M059J (cell line): ENCODE measurements at regions not wholly inside any gene's neighbourhood (a gene's known extent, or its start where the extent isn't known, plus 50 kb on each side); places are given as distances from the start of the nearest gene placed in this dataset.
"Not testable (repeated sequence)": the region's sequence is repeated elsewhere in the genome, so short reads cannot be mapped to it uniquely, and the experiment has no call there.

Experiments used
- DNase-seq: peaks from one replicate; pipeline ENCODE4 v3.0.0-alpha.2; 2012; ENCODE audit warnings: low read depth

DNA sequence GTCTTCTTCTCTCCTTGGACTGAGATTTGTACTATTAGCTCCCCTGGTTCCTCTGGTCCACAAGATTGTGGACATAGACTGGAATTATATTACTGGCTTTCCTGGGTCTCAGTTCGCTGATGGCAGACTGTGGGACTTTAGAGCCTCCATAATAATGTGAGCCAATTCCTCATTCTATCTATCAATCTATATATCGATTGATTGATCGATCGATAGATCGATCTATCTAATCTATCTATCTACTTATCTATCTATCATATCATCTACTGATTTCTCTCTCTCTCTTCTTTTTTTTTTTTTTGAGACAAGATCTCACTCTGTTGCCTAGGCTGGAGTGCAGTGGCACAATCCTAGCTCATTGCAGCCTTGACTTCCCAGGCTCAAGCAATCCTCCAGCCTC, 51.5 kb upstream of the DDR1 start:
- DNase-seq = no peak

- DNase-seq = no peak
Measured at GRCh38 chr6:30830438-30830837, 53.9 kb upstream of the DDR1 start.

GRCh38 chr6:30829639-30830255, 54.6 kb upstream of the DDR1 start:
- DNase-seq = peak; percentile 40

DNA sequence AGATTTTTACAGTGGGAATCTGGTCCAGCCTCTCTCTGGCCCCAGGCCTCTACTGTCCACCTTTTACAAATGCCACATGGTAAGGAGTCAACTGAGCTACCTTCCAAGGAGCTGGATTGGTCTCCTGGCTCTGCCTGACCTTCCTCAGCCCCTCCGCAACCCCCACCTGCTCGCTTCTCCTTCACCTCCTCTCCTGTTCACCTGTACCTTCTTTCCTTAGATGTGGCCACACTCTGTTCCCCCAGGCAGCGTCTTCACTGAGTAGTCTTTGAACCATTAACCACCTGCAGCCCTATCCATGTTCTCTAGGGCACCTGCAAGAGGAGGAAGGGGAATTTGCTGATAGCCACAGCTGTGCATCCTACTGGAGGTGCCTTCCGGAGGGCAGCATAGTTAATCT, 55.3 kb upstream of the DDR1 start:
- no peak for DNase-seq

DNA sequence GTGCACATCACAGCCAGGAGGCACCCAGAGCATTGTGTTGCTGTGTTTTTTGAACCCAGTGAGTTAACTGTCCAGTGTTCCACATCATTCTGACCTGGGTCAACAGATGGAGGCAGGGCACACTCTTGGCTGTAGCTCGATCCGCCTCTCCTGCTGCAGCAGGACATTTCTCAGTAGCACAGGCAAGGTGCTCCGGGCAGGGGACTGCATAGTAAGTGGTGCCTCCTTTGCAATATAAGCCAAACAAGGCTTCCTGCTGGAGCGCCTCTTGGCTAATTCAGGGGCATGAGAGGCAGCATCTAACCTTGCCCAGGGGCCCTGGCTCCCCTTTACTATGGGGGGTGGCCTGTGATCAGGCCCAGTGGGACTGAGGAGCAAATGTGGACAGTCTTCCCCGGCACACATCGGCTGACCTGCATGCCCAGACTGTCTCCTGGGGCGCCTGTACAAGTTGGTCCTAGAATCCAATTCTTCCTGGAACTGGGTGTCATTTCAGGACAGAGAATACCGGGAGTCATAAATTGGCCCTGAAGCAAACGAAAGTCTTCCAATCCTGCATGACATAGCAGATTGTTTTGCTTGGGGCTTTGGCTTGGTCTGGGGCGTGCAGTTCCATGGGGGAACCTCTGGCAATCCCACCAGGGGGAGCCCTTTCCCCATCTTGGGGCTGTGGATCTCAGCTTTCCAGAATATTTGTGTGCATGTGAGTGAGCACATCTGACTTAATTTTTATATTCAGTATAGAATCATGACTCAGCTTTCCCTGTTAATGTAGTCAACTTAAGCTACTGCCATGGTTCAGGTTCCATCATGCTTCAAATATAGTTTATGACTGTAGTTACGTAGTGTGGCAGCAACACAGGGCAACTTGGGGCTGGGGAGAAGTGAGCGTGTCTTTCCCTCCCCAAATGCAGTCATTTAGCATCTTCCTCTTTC, 56.0 kb upstream of the DDR1 start:
- peak; percentile 94 for DNase-seq

- DNase-seq = peak; percentile 90
Measured at GRCh38 chr6:30826961-30827342, 57.4 kb upstream of the DDR1 start.

DNA sequence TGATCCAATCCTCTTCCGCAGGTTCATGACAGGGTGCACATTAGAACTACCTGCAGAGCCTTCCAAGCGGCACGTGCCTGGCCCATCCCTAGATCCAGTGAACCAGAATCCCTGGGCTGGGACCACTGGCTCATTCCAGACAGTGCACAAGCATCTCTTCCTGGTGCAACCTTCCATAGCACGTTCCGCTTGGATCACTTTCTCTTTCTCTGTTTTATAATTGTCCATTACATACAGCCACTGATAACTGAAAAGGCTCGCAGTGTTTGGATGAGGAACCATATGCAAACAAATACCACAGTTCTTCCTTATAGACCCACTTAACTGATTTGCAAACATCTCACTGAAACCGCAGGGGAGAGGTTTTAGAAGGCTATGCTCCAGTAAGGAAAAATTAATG, 59.6 kb upstream of the DDR1 start:
- DNase-seq = no peak

- no peak for DNase-seq
Measured at GRCh38 chr6:30823534-30823865, 60.8 kb upstream of the DDR1 start.

- DNase-seq = peak; percentile 73
Measured at GRCh38 chr6:30821862-30822784, 62.2 kb upstream of the DDR1 start.

GRCh38 chr6:30820193-30820592, 64.1 kb upstream of the DDR1 start:
- DNase-seq = peak; percentile 96

- DNase-seq = peak; percentile 30
Measured at GRCh38 chr6:30819297-30819917, 64.9 kb upstream of the DDR1 start.

- peak; percentile 87 for DNase-seq
Measured at GRCh38 chr6:30818391-30818841, 65.9 kb upstream of the DDR1 start.

DNA sequence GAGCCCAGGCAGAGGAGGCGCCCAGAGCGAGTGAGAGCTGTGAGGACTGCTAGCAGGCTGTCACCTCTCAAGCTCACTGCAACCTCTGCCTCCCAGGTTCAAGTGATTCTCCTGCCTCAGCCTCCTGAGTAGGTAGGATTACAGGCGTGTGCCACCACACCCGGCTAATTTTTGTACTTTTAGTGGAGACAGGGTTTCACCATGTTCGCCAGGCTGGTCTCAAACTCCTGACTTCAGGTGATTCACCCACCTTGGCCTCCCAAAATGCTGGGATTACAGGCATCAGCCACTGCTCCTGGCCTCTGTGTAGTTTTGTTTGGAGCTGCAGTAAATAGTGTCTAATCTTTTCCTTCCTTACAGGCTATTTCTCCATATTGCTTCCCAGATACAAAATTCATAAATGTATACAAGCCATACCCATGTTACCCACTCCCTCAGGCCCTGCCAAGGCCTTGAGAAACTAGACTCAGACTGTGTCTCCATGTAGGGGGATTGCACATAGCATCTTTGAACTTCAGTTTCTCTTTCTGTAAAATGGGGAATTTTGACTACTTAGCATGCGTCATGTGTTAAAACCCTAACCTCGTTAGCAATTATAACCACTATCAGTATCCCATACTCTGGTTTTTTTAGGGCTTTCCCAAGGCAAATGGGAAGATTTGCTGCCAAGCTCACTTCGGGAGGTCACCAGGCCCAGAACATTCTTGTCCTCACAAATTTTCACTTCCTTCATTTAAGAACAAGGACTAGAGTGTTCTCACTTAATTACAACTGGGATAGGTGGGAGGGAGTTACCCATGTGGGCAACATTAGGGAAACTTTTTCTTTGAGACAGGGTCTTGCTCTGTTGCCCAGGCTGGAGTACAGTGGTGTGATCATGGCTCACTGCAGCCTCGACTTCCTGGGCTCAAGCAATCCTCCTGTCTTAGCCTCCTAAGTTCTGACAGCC, 67.3 kb upstream of the DDR1 start:
- no peak for DNase-seq

- not testable (repeated sequence) for DNase-seq
Measured at GRCh38 chr6:30816296-30816695, 68.0 kb upstream of the DDR1 start.

DNA sequence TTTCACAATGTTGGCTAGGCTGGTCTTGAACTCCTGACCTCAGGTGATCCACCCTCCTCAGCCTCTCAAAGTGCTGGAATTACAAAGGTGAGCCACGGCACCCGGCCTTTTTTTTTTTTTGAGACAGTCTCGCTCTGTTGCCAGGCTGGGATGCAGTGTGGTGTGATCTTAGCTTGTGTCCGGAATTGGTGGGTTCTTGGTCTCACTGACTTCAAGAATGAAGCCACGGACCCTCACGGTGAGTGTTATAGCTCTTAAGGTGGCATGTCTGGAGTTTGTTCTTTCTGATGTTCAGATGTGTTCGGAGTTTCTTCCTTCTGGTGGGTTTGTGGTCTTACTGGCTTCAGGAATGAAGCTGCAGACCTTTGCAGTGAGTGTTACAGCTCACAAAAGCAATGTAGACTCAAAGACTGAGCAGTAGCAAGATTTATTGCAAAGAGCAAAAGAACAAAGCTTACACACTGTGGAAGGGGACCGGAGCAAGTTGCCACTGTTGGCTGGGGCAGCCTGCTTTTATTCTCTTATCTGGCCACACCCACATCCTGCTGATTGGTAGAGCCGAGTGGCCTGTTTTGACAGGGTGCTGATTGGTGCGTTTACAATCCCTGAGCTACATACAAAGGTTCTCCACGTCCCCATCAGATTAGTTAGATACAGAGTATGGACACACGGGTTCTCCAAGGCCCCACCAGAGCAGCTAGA, 69.1 kb upstream of the DDR1 start:
- not testable (repeated sequence) for DNase-seq

GRCh38 chr6:30814146-30815040, 69.9 kb upstream of the DDR1 start:
- DNase-seq = peak; percentile 91

- DNase-seq = peak; percentile 88
Measured at GRCh38 chr6:30813631-30814145, 69.3 kb upstream of the IER3 start.

GRCh38 chr6:30810813-30811339, 66.5 kb upstream of the IER3 start:
- no peak for DNase-seq
